Kidney (tissue), 13 donors: ENCODE measurements at regions not wholly inside any gene's neighbourhood (a gene's known extent, or its start where the extent isn't known, plus 50 kb on each side); places are given as distances from the start of the nearest gene placed in this dataset.
"Not testable (repeated sequence)": the region's sequence is repeated elsewhere in the genome, so short reads cannot be mapped to it uniquely, and the experiment has no call there.

Experiments used
- DNase-seq, 5 donors: peaks; one replicate each; pipeline ENCODE4 v3.0.0-alpha.2; 2013 to 2020
- FAIRE-seq: peaks from 2 replicates; lab custom pipeline; 2012; peaks lifted over from hg19 to GRCh38; lab: Jason Lieb, UNC
- H3K27ac ChIP-seq, 2 donors: one replicate each; pipeline ENCODE4 v1.7.0; 2013; ENCODE audit warnings: low read depth in 2 of 2, low read length in 2 of 2, inconsistent platforms in 1 of 2
- H3K27me3 ChIP-seq: one replicate; pipeline ENCODE4 v1.7.1; 2013; ENCODE audit warnings: low read length, inconsistent platforms; ENCODE audit not compliant: control insufficient read depth, insufficient read depth
- H3K36me3 ChIP-seq, 3 donors: one replicate each; pipeline versions ENCODE4 v1.7.0 to v1.7.1; 2013; ENCODE audit warnings: low read length in 3 of 3, control low read depth in 1 of 3, inconsistent platforms in 1 of 3; ENCODE audit not compliant: insufficient read depth in 3 of 3, control insufficient read depth in 2 of 3
- H3K4me1 ChIP-seq, 3 donors: one replicate each; pipeline versions ENCODE4 v1.7.0 to v1.7.1; 2013; ENCODE audit warnings: low read length in 3 of 3, inconsistent platforms in 1 of 3, low read depth in 1 of 3; ENCODE audit not compliant: control insufficient read depth in 2 of 3, insufficient read depth in 2 of 3
- H3K4me3 ChIP-seq, 3 donors: one replicate each; pipeline versions ENCODE4 v1.7.0 to v1.8.1; 2013; ENCODE audit warnings: low read length in 3 of 3, control low read depth in 1 of 3, inconsistent platforms in 1 of 3
- H3K9ac ChIP-seq, 3 donors: one replicate each; pipeline versions ENCODE4 v1.7.0 to v1.7.1; 2013; ENCODE audit warnings: low read length in 3 of 3, control low read depth in 1 of 3, inconsistent platforms in 1 of 3
- H3K9me3 ChIP-seq, 3 donors: one replicate each; pipeline versions ENCODE4 v1.7.0 to v1.7.1; 2013; ENCODE audit warnings: low read length in 3 of 3, control low read depth in 1 of 3, inconsistent platforms in 1 of 3; ENCODE audit not compliant: control insufficient read depth in 2 of 3, insufficient read depth in 1 of 3
- intact Hi-C: fragments of 100-400 bp; cut with DNase I; formaldehyde crosslinking; loops from one replicate; pipeline ENCODE4 v1.11.1; 2022
- TF ChIP-seq, protein P1 (sequence below): IDR thresholded peaks from 3 replicates; pipeline ENCODE4 v1.5.1; 2012; ENCODE audit warnings: mild to moderate bottlenecking, moderate library complexity, borderline replicate concordance; ENCODE audit not compliant: insufficient read depth; ENCODE audit errors: extremely low read depth
- donor health status: control.
- donor health status: control.
- donor health status: control.
- donor health status: control.
- donor health status: control.
- donor health status: DM: yes; HTN: yes; CAD: no.
- donor health status: Normal renal cell carcinoma (clear cell type).

DNA sequence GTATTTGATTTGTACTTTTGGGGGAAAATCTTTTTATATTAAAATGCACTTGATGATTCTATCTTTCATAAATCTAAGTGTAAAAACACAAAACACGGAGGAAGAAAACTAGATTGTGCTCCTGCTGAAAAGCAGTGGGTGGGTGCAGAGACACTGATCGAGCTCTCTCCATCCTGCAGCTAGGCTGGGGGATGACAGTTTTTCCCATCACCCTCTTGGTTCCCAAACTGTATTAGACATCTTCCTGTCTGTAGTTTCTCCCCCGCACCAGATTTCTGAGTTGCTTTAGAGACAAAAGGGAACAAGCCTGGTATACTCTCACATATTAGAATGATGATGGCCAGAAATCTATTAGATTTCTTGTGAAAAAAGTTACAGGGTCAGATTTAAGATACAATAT, 99.6 kb downstream of the FAM114A2 start:
- no peaks in the 10 kb centered on the region for H3K27me3 ChIP-seq
- no peak overlapping the region for H3K27ac ChIP-seq
- H3K9ac ChIP-seq = no peak overlapping the region
- DNase-seq (no peak), FAIRE-seq (no peak)
- no peaks in the 10 kb centered on the region for H3K36me3 ChIP-seq
- no peak overlapping the region for H3K4me3 ChIP-seq
- TF ChIP-seq, protein P1, sequence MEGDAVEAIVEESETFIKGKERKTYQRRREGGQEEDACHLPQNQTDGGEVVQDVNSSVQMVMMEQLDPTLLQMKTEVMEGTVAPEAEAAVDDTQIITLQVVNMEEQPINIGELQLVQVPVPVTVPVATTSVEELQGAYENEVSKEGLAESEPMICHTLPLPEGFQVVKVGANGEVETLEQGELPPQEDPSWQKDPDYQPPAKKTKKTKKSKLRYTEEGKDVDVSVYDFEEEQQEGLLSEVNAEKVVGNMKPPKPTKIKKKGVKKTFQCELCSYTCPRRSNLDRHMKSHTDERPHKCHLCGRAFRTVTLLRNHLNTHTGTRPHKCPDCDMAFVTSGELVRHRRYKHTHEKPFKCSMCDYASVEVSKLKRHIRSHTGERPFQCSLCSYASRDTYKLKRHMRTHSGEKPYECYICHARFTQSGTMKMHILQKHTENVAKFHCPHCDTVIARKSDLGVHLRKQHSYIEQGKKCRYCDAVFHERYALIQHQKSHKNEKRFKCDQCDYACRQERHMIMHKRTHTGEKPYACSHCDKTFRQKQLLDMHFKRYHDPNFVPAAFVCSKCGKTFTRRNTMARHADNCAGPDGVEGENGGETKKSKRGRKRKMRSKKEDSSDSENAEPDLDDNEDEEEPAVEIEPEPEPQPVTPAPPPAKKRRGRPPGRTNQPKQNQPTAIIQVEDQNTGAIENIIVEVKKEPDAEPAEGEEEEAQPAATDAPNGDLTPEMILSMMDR = no peak
- intact Hi-C loops = no loop called here
- no peaks in the 10 kb centered on the region for H3K4me1 ChIP-seq
- peaks cover 0 to 34% (median 9%) of the 10 kb centered on the region in 3 donors for H3K9me3 ChIP-seq

DNA sequence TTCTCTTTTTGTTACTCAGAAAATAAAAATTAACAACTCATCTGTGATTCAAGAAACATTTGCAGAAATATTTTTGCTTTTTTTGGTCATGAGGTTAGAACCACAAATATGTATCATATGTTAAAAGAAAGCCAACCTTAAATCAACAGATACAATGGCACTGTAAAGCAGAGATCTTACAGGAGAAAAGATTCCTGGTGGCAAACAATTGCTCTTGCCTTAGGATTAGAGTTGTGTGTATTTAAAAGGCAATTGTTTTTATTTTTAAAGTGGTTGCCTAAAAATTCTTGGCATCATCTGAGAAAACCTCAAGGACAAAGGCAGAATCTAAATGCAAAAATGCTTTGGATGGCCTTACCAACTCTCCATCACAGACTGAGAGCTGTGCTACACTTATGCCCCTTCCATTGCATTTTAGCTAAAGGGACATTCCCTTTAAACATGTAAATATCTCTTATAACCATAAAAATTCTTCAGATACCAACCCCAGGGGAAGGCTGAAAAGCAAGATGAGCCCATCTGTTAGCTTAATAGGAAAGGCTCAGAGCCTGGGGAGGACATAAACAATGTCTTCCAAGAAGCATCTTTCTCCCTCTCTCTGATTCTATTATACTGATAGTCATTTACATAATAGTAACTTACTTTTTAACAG, 100.4 kb downstream of the FAM114A2 start:
- FAIRE-seq = no peak
- peaks cover 0 to 34% (median 9%) of the 10 kb centered on the region in 3 donors for H3K9me3 ChIP-seq
- H3K27me3 ChIP-seq = no peaks in the 10 kb centered on the region
- H3K4me3 ChIP-seq = no peak overlapping the region
- no peak for DNase-seq
- no peaks in the 10 kb centered on the region for H3K4me1 ChIP-seq
- H3K27ac ChIP-seq = no peak overlapping the region
- no peaks in the 10 kb centered on the region for H3K36me3 ChIP-seq
- TF ChIP-seq, protein P1 = no peak
- no peak overlapping the region for H3K9ac ChIP-seq
- intact Hi-C loops = no loop called here

DNA sequence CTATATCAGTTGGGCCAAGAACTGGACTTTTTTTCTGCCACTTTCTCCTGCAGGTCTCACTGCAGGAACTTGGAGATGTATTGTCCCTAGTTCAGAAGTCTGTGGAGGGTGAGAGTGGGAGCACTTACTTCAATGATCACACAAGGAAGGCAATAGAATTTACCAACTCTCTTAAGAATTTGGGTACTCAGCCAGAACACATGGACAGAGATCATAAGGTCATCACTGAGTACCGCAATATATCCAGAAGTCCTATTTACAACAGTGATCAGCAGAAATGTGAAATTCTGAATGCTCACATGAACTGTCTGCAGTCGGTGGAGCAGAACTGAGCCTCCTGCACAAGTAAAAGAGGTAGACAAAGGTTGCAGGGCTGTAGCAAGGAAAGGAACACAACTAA, 101.0 kb downstream of the FAM114A2 start:
- DNase-seq (no peak), FAIRE-seq (no peak)
- no peaks in the 10 kb centered on the region for H3K4me1 ChIP-seq
- H3K27ac ChIP-seq = no peak overlapping the region
- no peak overlapping the region for H3K9ac ChIP-seq
- intact Hi-C loops = no loop called here
- no peaks in the 10 kb centered on the region for H3K36me3 ChIP-seq
- no peaks in the 10 kb centered on the region for H3K27me3 ChIP-seq
- no peak overlapping the region for H3K4me3 ChIP-seq
- TF ChIP-seq, protein P1 = no peak
- H3K9me3 ChIP-seq = peaks cover 0 to 34% (median 9%) of the 10 kb centered on the region in 3 donors

DNA sequence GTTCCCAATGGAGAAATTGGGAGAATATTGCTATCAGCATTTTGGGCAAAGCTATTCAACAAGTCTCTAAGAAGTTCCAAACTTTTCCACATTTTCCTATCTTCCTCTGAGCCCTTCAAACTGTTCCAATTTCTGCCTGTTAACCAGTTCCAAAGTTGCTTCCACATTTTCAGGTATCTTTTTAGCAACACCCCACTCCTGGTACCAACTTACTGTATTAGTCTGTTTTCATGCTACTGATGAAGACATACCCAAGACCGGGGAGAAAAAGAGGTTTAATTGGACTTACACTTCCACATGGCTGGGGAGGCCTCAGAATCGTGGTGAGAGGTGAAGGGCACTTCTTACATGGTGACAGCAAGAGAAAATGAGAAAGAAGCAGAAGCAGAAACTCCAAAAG, 103.6 kb downstream of the FAM114A2 start:
- DNase-seq, intact Hi-C loops, H3K4me1 ChIP-seq, H3K27me3 ChIP-seq, H3K36me3 ChIP-seq, H3K4me3 ChIP-seq, FAIRE-seq, H3K27ac ChIP-seq, H3K9ac ChIP-seq: not testable (repeated sequence)
- peaks cover 0 to 19% (median 3%) of the 10 kb centered on the region in 3 donors for H3K9me3 ChIP-seq
